Activated CD4-positive, alpha-beta memory T cell treated with anti-CD3 and anti-CD28 coated beads for 36 hours (primary cell): ENCODE measurements at regions not wholly inside any gene's neighbourhood (a gene's known extent, or its start where the extent isn't known, plus 50 kb on each side); places are given as distances from the start of the nearest gene placed in this dataset.

Source experiments
- CTCF ChIA-PET: fragments of 350-600 bp; sonication (Branson Sonifier 250); formaldehyde crosslinking; loops from one replicate; lab custom pipeline; 2021; ENCODE audit warnings: antibody characterized with exemption, inconsistent platforms; lab: Charles Lee
- POLR2A ChIA-PET: fragments of 350-600 bp; sonication (Branson Sonifier 250); formaldehyde crosslinking; loops from one replicate; lab custom pipeline; 2021; ENCODE audit warnings: antibody characterized with exemption; lab: Charles Lee
- DNase-seq: peaks from one replicate; pipeline ENCODE4 v3.0.0-alpha.2; 2020
- H3K27ac Mint-ChIP-seq: one replicate; pipeline ENCODE4 v1.8.0; 2021; ENCODE audit warnings: mixed read lengths
- H3K27me3 Mint-ChIP-seq: one replicate; pipeline ENCODE4 v1.8.0; 2021; ENCODE audit warnings: mixed read lengths
- H3K36me3 Mint-ChIP-seq: one replicate; pipeline ENCODE4 v1.8.0; 2021; ENCODE audit warnings: mixed read lengths
- H3K4me1 Mint-ChIP-seq: one replicate; pipeline ENCODE4 v1.8.0; 2021; ENCODE audit warnings: low read depth, mixed read lengths
- H3K4me3 Mint-ChIP-seq: one replicate; pipeline ENCODE4 v1.8.0; 2021; ENCODE audit warnings: mild to moderate bottlenecking, mixed read lengths
- H3K9me3 Mint-ChIP-seq: one replicate; pipeline ENCODE4 v1.8.0; 2021; ENCODE audit warnings: mixed read lengths
- intact Hi-C: fragments of 100-400 bp; cut with micrococcal nuclease; formaldehyde crosslinking; loops from one replicate; pipeline ENCODE4 v1.15.1; 2023

GRCh38 chr4:136680761-136681160 is 851.5 kb downstream of the PCDH18 start:
- ChIA-PET CTCF (no interaction called here), POLR2A (no interaction called here)
- no peak for DNase-seq
- no peaks in the 10 kb centered on the region for H3K27me3 Mint-ChIP-seq
- no peak overlapping the region for H3K27ac Mint-ChIP-seq
- peaks cover 2% of the 10 kb centered on the region for H3K9me3 Mint-ChIP-seq
- no peaks in the 10 kb centered on the region for H3K36me3 Mint-ChIP-seq
- H3K4me1 Mint-ChIP-seq: no peaks in the 10 kb centered on the region
- intact Hi-C loops: no loop called here
- H3K4me3 Mint-ChIP-seq: no peak overlapping the region

DNA sequence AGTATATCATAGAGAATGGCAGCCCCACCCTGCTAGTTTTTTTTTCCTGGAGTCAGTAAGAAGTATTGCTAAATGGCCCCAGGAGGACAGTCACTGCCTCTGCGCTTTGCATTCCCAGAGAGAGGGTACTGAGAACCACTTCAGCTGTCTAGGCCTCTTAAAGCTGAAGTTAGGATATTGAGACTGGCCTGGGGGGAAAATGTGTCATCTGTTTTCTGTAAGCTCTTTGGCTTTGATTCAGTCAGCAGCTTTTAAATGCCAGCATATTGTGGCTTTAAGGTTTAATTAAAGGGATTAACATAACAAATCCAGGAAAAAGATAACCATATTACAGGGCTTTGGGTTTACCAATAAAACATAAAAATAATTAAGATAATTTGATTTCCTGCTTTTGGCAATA is 852.0 kb downstream of the PCDH18 start:
- Mint-ChIP-seq H3K27me3 (no peaks in the 10 kb centered on the region), H3K9me3 (peaks cover 2% of the 10 kb centered on the region), H3K4me3 (no peak overlapping the region), H3K27ac (no peak overlapping the region), H3K36me3 (no peaks in the 10 kb centered on the region), H3K4me1 (no peaks in the 10 kb centered on the region)
- CTCF ChIA-PET: no interaction called here
- no peak for DNase-seq
- intact Hi-C loops: no loop called here
- POLR2A ChIA-PET: no interaction called here

- Mint-ChIP-seq H3K9me3 (peaks cover 2% of the 10 kb centered on the region), H3K4me3 (no peak overlapping the region), H3K36me3 (no peaks in the 10 kb centered on the region), H3K27me3 (no peaks in the 10 kb centered on the region), H3K27ac (no peak overlapping the region), H3K4me1 (no peaks in the 10 kb centered on the region)
- POLR2A ChIA-PET: no interaction called here
- no peak for DNase-seq
- CTCF ChIA-PET: no interaction called here
- intact Hi-C loops: no loop called here
Observed at GRCh38 chr4:136670265-136670664, 862.0 kb downstream of the PCDH18 start.

GRCh38 chr4:136664988-136665387 is 867.3 kb downstream of the PCDH18 start:
- no peak overlapping the region for H3K27ac Mint-ChIP-seq
- H3K36me3 Mint-ChIP-seq: no peaks in the 10 kb centered on the region
- no peak overlapping the region for H3K4me3 Mint-ChIP-seq
- DNase-seq: no peak
- ChIA-PET CTCF (no interaction called here), POLR2A (no interaction called here)
- H3K9me3 Mint-ChIP-seq: peaks cover 8% of the 10 kb centered on the region
- H3K27me3 Mint-ChIP-seq: no peaks in the 10 kb centered on the region
- H3K4me1 Mint-ChIP-seq: no peaks in the 10 kb centered on the region
- intact Hi-C loops: no loop called here

GRCh38 chr4:136662539-136662938 is 869.8 kb downstream of the PCDH18 start:
- no peak for DNase-seq
- Mint-ChIP-seq H3K27ac (no peak overlapping the region), H3K9me3 (peaks cover 8% of the 10 kb centered on the region), H3K27me3 (no peaks in the 10 kb centered on the region), H3K4me1 (no peaks in the 10 kb centered on the region), H3K36me3 (no peaks in the 10 kb centered on the region), H3K4me3 (no peak overlapping the region)
- ChIA-PET CTCF (no interaction called here), POLR2A (no interaction called here)
- intact Hi-C loops: no loop called here

DNA sequence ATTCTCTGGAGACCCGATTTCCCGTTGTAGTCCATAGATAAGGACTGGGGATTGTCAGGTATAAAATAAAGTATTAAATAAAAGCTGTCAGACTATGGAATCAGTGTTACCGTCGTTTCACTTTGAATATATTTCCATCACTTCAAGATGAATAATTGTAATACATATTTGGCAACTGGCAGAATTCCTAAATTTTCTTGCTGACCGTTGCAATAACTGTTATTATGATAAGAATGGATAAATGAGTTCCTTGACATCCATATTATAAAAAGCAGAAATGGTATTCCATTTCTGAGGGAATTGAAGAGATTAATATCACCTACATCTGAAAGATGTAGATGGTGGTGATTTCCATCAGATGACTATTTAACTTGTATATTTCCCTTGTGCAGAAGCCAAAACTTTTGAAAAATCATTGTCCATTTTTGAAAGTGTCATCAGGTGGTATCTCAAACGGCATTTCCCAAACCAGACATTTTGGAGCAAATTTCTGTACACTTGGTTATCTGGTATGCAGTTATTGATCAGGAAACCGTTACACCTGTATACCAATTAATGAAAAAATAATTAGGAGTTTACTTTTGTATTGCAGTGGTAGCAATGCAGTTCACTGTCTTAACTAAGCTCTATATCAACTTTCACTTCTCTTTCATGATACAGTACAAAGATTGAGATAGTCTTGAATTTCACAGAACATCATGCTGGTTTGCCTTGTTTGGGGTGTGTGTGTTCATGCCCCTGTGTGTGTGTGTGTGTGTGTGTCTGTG is 878.5 kb downstream of the PCDH18 start:
- no peaks in the 10 kb centered on the region for H3K9me3 Mint-ChIP-seq
- H3K27ac Mint-ChIP-seq: no peak overlapping the region
- intact Hi-C loops: no loop called here
- no peaks in the 10 kb centered on the region for H3K4me1 Mint-ChIP-seq
- H3K36me3 Mint-ChIP-seq: no peaks in the 10 kb centered on the region
- CTCF ChIA-PET: no interaction called here
- POLR2A ChIA-PET: no interaction called here
- DNase-seq: no peak
- no peak overlapping the region for H3K4me3 Mint-ChIP-seq
- H3K27me3 Mint-ChIP-seq: no peaks in the 10 kb centered on the region

DNA sequence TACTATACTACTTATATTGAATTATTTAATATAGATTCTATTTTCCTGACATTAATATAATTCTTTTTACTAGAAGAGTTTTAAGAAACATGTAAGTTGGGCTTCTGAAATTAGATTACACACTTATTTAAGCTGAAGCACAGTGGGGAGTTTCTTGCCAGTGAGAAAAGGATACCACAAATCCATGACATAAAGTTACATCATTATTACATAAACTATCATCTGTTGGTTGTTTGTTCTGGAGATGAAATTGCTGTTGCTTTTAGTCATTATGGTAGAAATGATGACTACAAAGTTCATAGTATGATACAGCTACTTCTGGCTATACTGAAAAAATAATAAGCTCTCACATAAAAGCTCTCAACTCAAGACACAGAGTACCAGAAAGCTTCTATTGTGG is 880.4 kb downstream of the PCDH18 start:
- H3K4me1 Mint-ChIP-seq: no peaks in the 10 kb centered on the region
- intact Hi-C loops: no loop called here
- no peaks in the 10 kb centered on the region for H3K36me3 Mint-ChIP-seq
- no peak for DNase-seq
- H3K27me3 Mint-ChIP-seq: no peaks in the 10 kb centered on the region
- no peak overlapping the region for H3K27ac Mint-ChIP-seq
- ChIA-PET POLR2A (no interaction called here), CTCF (no interaction called here)
- H3K4me3 Mint-ChIP-seq: no peak overlapping the region
- H3K9me3 Mint-ChIP-seq: no peaks in the 10 kb centered on the region

- intact Hi-C loops: no loop called here
- no peak overlapping the region for H3K27ac Mint-ChIP-seq
- DNase-seq: no peak
Observed at GRCh38 chr4:136651278-136651667, 881.0 kb downstream of the PCDH18 start.

DNA sequence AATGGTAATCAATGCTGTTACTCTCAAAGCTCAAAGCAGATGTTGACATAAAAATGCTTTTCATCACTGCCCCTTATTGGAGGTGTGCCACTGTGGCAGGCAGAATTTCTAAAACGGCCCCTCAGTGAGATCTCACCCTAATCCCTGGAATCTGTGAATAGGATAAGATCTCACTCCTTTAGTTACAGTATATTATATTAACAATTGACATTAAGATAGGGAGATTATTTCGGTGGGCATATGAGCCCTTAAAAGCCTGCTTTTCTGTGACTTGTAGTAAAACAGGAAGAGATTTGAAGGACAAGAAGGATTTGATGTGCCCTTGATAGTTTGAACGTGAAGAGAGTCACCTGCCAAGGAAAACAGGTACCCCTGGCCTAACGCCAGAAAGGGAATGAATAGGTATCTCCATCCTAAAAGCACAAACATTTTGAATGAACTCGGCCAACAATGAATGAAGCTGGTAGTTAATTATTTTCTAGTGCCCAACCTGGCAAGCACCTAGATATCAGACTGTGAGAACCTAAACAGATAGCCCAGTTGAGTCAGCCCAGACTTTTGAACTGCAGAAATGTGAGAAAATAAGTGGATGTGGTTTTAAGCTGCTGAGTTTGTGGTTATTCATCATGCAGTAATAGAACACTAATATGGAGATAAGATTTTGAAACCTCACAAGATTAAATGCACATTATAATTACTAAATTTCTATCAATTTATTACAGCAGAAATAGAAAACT is 881.6 kb downstream of the PCDH18 start:
- DNase-seq: no peak
- intact Hi-C loops: no loop called here
- H3K36me3 Mint-ChIP-seq: no peaks in the 10 kb centered on the region
- H3K4me1 Mint-ChIP-seq: no peaks in the 10 kb centered on the region
- no peaks in the 10 kb centered on the region for H3K27me3 Mint-ChIP-seq
- H3K9me3 Mint-ChIP-seq: no peaks in the 10 kb centered on the region
- ChIA-PET POLR2A (no interaction called here), CTCF (interaction anchor here (0.6 kb wide), 1 partner anchor 25 kb away, joined by 3 read pairs; no protein-coding TSS in a partner anchor)
- H3K27ac Mint-ChIP-seq: no peak overlapping the region
- no peak overlapping the region for H3K4me3 Mint-ChIP-seq

More at GRCh38 chr4:136651278-136651667, 881.0 kb downstream of the PCDH18 start:
- no peaks in the 10 kb centered on the region for H3K27me3 Mint-ChIP-seq
- H3K36me3 Mint-ChIP-seq: no peaks in the 10 kb centered on the region
- no peaks in the 10 kb centered on the region for H3K9me3 Mint-ChIP-seq
- POLR2A ChIA-PET: no interaction called here
- CTCF ChIA-PET: no interaction called here
- H3K4me3 Mint-ChIP-seq: no peak overlapping the region
- no peaks in the 10 kb centered on the region for H3K4me1 Mint-ChIP-seq

- intact Hi-C loops: no loop called here
- H3K36me3 Mint-ChIP-seq: no peaks in the 10 kb centered on the region
- CTCF ChIA-PET: no interaction called here
- H3K27me3 Mint-ChIP-seq: no peaks in the 10 kb centered on the region
- no peak overlapping the region for H3K27ac Mint-ChIP-seq
- POLR2A ChIA-PET: no interaction called here
- no peak overlapping the region for H3K4me3 Mint-ChIP-seq
- H3K4me1 Mint-ChIP-seq: no peaks in the 10 kb centered on the region
- peaks cover 2% of the 10 kb centered on the region for H3K9me3 Mint-ChIP-seq
- no peak for DNase-seq
Observed at GRCh38 chr4:136644279-136644678, 888.0 kb downstream of the PCDH18 start.

DNA sequence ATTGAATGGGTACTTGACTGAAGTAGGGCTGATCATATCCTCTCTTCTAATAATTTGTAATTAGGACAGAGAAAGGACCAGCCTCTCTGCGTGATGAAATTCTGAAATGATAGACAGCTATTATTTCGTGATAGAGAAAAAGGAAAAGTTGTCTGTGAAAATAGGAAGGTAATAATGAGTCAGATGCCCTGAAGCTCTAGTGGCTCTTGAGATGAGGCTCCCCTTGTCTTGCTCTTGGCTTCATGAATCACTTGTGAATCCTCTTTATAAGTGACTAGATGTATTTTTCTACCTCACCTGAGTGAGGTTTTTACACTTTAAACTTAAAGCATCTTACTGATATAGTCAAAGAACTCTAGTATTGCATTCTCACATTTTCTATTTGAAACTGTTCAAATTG is 888.9 kb downstream of the PCDH18 start:
- H3K36me3 Mint-ChIP-seq: no peaks in the 10 kb centered on the region
- DNase-seq: no peak
- no peak overlapping the region for H3K4me3 Mint-ChIP-seq
- CTCF ChIA-PET: no interaction called here
- POLR2A ChIA-PET: no interaction called here
- intact Hi-C loops: no loop called here
- peaks cover 2% of the 10 kb centered on the region for H3K9me3 Mint-ChIP-seq
- no peak overlapping the region for H3K27ac Mint-ChIP-seq
- no peaks in the 10 kb centered on the region for H3K27me3 Mint-ChIP-seq
- no peaks in the 10 kb centered on the region for H3K4me1 Mint-ChIP-seq

DNA sequence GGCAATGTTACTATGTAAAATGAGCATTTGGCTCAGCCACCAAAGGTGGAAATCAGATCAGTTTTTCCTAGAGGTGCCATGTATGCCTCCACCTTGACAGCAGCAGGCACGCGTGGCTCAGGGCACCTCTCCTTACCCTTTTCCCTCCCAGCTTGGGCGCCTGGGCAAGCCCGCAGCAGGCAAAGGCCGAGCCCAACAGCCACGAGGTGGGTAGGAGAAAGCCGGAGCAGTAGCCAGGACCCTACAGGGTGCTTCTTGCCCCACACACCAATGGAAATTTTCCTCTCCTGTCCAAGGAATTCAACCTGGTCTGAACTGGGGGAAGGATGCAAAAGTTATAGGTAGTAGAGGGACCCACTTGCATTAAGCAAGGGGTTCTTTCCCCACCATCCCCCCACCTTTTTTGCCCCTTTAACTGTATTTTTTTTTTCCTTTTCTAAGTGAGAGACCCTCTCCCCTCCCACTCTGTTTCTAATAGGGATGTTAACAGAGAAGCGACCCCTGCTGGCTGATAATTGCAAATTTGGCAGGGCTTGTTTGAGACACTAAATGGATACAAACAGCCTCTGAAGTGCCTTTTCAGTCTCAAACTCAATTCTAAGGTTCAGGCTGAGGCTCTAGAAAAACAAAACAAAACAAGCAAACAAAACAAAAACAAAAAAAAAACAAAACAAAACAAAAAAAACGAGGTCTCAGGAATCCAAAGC is 895.1 kb downstream of the PCDH18 start:
- CTCF ChIA-PET: no interaction called here
- Mint-ChIP-seq H3K27ac (no peak overlapping the region), H3K36me3 (no peaks in the 10 kb centered on the region), H3K4me3 (no peak overlapping the region), H3K9me3 (peaks cover 4% of the 10 kb centered on the region), H3K27me3 (no peaks in the 10 kb centered on the region), H3K4me1 (no peaks in the 10 kb centered on the region)
- POLR2A ChIA-PET: no interaction called here
- no peak for DNase-seq
- intact Hi-C loops: no loop called here
